ENCODE measurements at regions not wholly inside any gene's neighbourhood (a gene's known extent, or its start where the extent isn't known, plus 50 kb on each side); places are given as distances from the start of the nearest gene placed in this dataset.
A peak's percentile ranks its signal among the peaks of the same experiment; 100 is the strongest.
"Not testable (repeated sequence)": the region's sequence is repeated elsewhere in the genome, so short reads cannot be mapped to it uniquely, and the experiment has no call there.

DNA sequence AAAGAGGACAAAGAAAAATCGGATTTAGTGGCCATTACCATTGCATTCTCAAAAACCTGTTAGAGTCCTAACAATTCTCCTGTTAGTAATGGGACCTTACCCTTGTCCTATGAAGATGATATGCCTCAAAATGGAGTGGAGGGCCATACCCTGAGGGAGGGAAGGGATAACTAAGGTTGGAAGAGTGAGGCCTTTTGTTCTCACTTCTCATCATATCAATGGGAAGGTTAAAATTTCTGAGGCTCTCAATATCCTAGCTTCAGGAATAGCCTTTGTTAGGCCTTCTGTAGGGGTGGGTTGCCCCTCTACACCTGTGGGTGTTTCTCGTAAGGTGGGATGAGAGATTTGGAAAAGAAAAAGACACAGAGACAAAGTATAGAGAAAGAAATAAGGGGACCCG lies 109.4 kb upstream of the SGIP1 start:
- H3K4me3 ChIP-seq (replicated peaks; ENCODE audit: low read depth, low read length); DNase-seq (ENCODE audit: low read depth): not testable (repeated sequence)

GRCh38 chr1:66426239-66426853 lies 107.6 kb upstream of the SGIP1 start:
- TF ChIP-seq, protein P1, sequence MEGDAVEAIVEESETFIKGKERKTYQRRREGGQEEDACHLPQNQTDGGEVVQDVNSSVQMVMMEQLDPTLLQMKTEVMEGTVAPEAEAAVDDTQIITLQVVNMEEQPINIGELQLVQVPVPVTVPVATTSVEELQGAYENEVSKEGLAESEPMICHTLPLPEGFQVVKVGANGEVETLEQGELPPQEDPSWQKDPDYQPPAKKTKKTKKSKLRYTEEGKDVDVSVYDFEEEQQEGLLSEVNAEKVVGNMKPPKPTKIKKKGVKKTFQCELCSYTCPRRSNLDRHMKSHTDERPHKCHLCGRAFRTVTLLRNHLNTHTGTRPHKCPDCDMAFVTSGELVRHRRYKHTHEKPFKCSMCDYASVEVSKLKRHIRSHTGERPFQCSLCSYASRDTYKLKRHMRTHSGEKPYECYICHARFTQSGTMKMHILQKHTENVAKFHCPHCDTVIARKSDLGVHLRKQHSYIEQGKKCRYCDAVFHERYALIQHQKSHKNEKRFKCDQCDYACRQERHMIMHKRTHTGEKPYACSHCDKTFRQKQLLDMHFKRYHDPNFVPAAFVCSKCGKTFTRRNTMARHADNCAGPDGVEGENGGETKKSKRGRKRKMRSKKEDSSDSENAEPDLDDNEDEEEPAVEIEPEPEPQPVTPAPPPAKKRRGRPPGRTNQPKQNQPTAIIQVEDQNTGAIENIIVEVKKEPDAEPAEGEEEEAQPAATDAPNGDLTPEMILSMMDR (IDR thresholded peaks at IDR 0.05; ENCODE audit: low read length, missing control alignments) = no peak
- H3K4me3 ChIP-seq (replicated peaks; ENCODE audit: low read depth, low read length) = no peak overlapping the region
- DNase-seq (ENCODE audit: low read depth) = no peak

DNA sequence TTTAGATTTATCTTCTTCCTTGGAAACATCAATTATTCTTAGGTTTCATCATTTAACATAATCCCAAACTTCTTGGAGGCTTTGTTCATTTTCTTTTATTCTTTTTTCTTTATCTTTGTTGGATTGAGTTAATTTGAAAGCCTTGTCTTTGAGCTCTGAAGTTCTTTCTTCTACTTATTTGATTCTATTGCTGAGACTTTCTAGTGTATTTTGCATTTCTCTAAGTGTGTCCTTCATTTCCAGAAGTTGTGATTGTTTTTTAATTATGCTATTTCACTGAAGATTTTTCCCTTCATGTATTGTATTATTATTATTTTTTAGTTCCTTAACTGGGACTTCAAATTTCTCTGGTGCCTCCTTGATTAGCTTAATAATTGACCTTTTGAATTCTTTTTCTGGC lies 103.1 kb upstream of the SGIP1 start:
- not testable (repeated sequence) for H3K4me3 ChIP-seq (replicated peaks; ENCODE audit: low read depth, low read length); DNase-seq (ENCODE audit: low read depth)

DNA sequence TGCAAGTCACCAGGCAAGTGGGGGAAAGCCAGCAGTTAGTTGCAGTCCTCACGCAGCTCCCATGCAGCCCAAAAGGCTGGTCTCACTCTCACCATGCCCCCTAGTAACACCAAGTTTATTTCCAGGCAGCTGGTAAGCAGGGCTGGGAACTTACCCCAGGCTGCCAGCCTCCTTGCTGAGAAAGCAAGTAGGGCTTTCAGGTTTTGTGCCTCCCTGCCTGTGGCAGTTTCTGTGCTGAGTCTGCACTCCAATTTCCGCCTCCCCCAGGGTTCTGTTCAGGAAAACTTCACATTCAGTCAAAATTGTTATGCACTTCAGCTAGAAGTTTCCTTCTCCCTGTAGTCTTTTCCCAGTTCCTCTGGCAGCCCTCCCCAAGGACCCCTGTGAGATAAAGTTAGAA lies 102.0 kb upstream of the SGIP1 start:
- DNase-seq (ENCODE audit: low read depth) = no peak
- no peak overlapping the region for H3K4me3 ChIP-seq (replicated peaks; ENCODE audit: low read depth, low read length)
- TF ChIP-seq, protein P1 (IDR thresholded peaks at IDR 0.05; ENCODE audit: low read length, missing control alignments) = no peak

DNA sequence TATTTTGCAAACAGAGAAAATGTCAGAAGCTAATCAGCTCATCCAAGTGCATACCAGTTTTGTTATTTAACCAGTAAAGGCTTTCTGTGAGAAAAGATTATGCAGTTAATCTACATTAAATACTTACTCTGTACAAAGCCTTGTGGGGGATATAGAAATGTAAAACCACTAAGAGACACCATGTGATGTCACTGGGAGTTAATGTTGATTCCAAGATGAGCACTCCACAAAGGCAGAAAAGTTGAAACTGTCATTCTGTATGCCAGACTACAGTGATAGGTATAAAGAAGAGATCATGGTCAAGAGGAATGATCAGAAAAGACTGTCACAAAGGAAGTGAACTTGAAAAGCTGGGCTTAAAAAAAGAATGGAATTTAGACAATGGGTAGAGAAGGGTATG lies 100.3 kb upstream of the SGIP1 start:
- no peak overlapping the region for H3K4me3 ChIP-seq (replicated peaks; ENCODE audit: low read depth, low read length)
- DNase-seq (ENCODE audit: low read depth) = no peak
- TF ChIP-seq, protein P1 (IDR thresholded peaks at IDR 0.05; ENCODE audit: low read length, missing control alignments) = no peak

- TF ChIP-seq, protein P1 (IDR thresholded peaks at IDR 0.05; ENCODE audit: low read length, missing control alignments) = no peak
- DNase-seq (ENCODE audit: low read depth) = peak; percentile 27
These were observed 99.9 kb upstream of the SGIP1 start for GRCh38 chr1:66434096-66434495.

GRCh38 chr1:66435541-66435940 lies 98.4 kb upstream of the SGIP1 start:
- TF ChIP-seq, protein P1 (IDR thresholded peaks at IDR 0.05; ENCODE audit: low read length, missing control alignments) = no peak
- no peak for DNase-seq (ENCODE audit: low read depth)

More at GRCh38 chr1:66434096-66434495, 99.9 kb upstream of the SGIP1 start:
- H3K4me3 ChIP-seq (replicated peaks; ENCODE audit: low read depth, low read length) = no peak overlapping the region

GRCh38 chr1:66436378-66437135 lies 97.4 kb upstream of the SGIP1 start:
- no peak overlapping the region for H3K4me3 ChIP-seq (replicated peaks; ENCODE audit: low read depth, low read length)
- TF ChIP-seq, protein P1 (IDR thresholded peaks at IDR 0.05; ENCODE audit: low read length, missing control alignments) = peak; percentile 61
- DNase-seq (ENCODE audit: low read depth) = peak; percentile 69

More at GRCh38 chr1:66435541-66435940, 98.4 kb upstream of the SGIP1 start:
- no peak overlapping the region for H3K4me3 ChIP-seq (replicated peaks; ENCODE audit: low read depth, low read length)
